ENCODE measurements at regions not wholly inside any gene's neighbourhood (a gene's known extent, or its start where the extent isn't known, plus 50 kb on each side); places are given as distances from the start of the nearest gene placed in this dataset.

- Mint-ChIP-seq H3K36me3 (ENCODE audit: low read depth) (no peaks in the 10 kb centered on the region), H3K4me1 (no peaks in the 10 kb centered on the region), H3K9me3 (no peaks in the 10 kb centered on the region), H3K27ac (no peak overlapping the region), H3K27me3 (peaks cover 2% of the 10 kb centered on the region), H3K4me3 (no peak overlapping the region)
- ATAC-seq = no peak
- DNase-seq = no peak
Measured at GRCh38 chr12:97250483-97250882, 212.1 kb upstream of the RMST start.

DNA sequence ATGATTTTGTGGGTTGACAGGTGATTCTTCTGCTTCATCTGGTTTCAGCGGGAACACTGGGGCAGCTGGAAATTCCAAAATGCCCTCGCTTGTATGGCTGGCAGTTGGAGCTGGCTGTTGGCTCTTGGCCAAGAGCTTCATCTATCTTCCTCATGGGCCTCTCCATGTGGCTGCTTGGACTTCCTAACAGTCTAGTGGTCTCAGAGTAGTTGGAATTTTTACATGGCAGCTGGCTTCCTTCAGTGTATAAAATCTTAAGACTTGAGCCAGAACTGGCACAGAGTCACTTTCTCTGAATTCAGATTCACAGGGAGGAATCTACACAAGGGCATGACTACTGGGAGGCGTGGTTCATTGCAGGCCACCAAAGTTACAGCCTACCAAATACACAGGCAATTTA lies 204.9 kb upstream of the RMST start:
- Mint-ChIP-seq H3K4me3 (no peak overlapping the region), H3K36me3 (ENCODE audit: low read depth) (no peaks in the 10 kb centered on the region), H3K27ac (no peak overlapping the region), H3K4me1 (no peaks in the 10 kb centered on the region), H3K9me3 (no peaks in the 10 kb centered on the region), H3K27me3 (no peaks in the 10 kb centered on the region)
- no peak for ATAC-seq
- no peak for DNase-seq

GRCh38 chr12:97259098-97259497 lies 203.5 kb upstream of the RMST start:
- Mint-ChIP-seq H3K36me3 (ENCODE audit: low read depth) (no peaks in the 10 kb centered on the region), H3K4me3 (no peak overlapping the region), H3K4me1 (no peaks in the 10 kb centered on the region), H3K9me3 (no peaks in the 10 kb centered on the region), H3K27ac (no peak overlapping the region), H3K27me3 (no peaks in the 10 kb centered on the region)
- DNase-seq = no peak
- ATAC-seq = no peak

DNA sequence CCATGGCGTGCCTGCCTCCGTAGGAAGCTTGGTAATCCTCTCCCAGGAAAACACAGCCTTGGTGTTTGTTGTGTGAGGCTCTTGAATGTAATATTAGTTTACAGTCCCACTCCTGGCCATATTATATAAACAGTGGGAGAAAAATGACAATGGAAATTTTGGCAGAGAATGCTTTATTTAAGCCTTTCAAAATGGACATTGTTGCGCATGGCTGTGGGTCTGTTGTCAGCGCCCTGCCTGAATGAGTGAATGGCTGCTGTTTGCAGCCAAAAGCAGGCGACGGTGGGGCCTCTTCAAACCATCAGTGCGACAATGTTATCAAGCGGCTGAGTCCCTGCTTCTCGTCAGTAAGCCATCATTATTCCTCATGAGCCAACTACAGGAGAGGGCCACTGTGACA lies 201.8 kb upstream of the RMST start:
- no peak overlapping the region for H3K27ac Mint-ChIP-seq
- no peak for ATAC-seq

DNA sequence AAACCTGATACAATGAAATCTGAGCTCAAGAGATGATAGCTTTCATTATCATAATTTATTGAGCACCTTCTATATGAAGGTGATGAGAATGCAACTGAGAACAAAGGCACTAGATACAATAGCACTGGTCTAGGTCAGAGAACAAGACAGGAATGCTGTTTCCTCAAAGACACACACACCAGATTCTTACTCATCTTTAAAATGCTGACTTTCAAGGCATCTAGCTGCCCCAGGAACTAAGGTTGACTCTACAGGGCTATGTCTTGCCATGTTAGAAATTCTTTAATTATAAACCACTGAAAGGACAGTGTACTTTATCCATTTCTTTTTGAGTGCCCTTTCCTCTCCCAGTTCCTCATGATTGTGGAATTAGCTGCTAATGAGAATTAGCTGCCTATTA lies 195.4 kb upstream of the RMST start:
- no peak overlapping the region for H3K27ac Mint-ChIP-seq

More for the DNA sequence above, 201.8 kb upstream of the RMST start:
- no peaks in the 10 kb centered on the region for H3K9me3 Mint-ChIP-seq
- H3K27me3 Mint-ChIP-seq = no peaks in the 10 kb centered on the region
- no peak for DNase-seq
- H3K4me3 Mint-ChIP-seq = no peak overlapping the region
- no peaks in the 10 kb centered on the region for H3K4me1 Mint-ChIP-seq
- no peaks in the 10 kb centered on the region for H3K36me3 Mint-ChIP-seq (ENCODE audit: low read depth)

GRCh38 chr12:97267594-97268202 lies 194.9 kb upstream of the RMST start:
- Mint-ChIP-seq H3K27ac (no peak overlapping the region), H3K4me3 (no peak overlapping the region), H3K27me3 (no peaks in the 10 kb centered on the region), H3K9me3 (peaks cover 9% of the 10 kb centered on the region), H3K4me1 (no peaks in the 10 kb centered on the region), H3K36me3 (ENCODE audit: low read depth) (no peaks in the 10 kb centered on the region)
- ATAC-seq (no peak), DNase-seq (no peak)

More for the DNA sequence above, 195.4 kb upstream of the RMST start:
- DNase-seq (no peak), ATAC-seq (no peak)
- Mint-ChIP-seq H3K36me3 (ENCODE audit: low read depth) (no peaks in the 10 kb centered on the region), H3K4me1 (no peaks in the 10 kb centered on the region), H3K9me3 (peaks cover 9% of the 10 kb centered on the region), H3K4me3 (no peak overlapping the region), H3K27me3 (no peaks in the 10 kb centered on the region)

DNA sequence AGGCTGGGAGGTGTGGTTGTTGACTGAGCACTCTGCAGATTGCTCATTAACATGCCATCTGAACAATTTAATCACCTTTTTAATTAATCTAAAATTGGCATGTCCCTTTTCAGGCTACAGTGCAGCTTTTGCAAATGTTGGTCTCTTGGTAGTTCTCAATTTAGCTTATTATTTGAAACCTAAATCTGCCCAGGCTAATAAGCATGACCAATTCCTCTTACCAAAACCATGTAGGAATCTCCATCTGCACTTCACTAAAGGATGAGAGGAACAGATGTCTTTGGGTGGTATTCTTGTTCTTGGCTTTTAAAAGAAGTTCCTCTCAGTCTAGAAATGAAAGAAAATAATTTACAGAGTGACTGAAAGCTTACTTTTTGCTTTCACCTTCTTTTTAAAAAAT lies 190.1 kb upstream of the RMST start:
- Mint-ChIP-seq H3K4me3 (no peak overlapping the region), H3K36me3 (ENCODE audit: low read depth) (no peaks in the 10 kb centered on the region), H3K9me3 (peaks cover 9% of the 10 kb centered on the region), H3K4me1 (no peaks in the 10 kb centered on the region), H3K27me3 (peaks cover 13% of the 10 kb centered on the region), H3K27ac (no peak overlapping the region)
- no peak for DNase-seq
- ATAC-seq = no peak

DNA sequence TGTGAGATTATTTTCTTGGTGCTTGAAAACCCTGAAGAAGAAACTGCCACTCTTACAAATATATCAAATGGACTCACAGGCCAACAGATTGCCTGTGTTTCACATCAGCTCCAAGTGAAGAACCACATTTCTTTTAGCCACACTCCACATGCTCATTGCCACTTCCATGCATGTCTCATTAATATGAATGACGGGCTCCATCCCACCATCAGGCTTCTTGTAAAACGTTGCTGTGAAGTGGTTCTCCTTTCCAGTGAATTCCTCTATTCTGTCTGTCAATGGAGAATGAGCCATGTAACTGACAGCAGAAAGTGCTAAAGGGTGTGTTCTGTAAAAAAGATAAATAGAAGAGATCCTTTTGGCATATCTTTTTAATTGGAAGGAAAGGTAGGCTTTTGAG lies 188.2 kb upstream of the RMST start:
- Mint-ChIP-seq H3K4me1 (no peaks in the 10 kb centered on the region), H3K36me3 (ENCODE audit: low read depth) (no peaks in the 10 kb centered on the region), H3K9me3 (peaks cover 6% of the 10 kb centered on the region), H3K27ac (no peak overlapping the region), H3K4me3 (no peak overlapping the region), H3K27me3 (peaks cover 13% of the 10 kb centered on the region)
- ATAC-seq (no peak), DNase-seq (no peak)

DNA sequence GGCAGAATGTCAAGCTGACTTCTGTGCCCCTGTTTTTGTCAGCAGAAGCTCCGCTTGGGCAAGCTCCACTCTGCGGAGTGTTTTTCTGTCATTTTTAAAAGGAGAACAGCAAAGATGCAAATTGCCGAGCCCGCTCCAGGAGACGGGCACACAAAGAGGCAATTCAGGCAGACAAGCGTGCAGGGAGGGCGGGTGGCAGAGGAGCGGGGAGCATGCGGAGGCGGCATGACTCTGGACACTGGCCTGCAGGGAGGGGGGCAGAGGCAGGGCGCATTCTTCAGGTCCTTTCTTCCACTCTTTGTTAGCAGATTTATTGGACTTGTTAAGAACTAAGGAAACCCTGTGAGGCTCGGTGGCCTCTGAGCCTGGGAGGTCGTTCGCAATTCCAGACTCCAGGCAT lies 187.3 kb upstream of the RMST start:
- peaks cover 13% of the 10 kb centered on the region for H3K27me3 Mint-ChIP-seq
- no peak overlapping the region for H3K27ac Mint-ChIP-seq
- H3K4me3 Mint-ChIP-seq = no peak overlapping the region
- no peaks in the 10 kb centered on the region for H3K36me3 Mint-ChIP-seq (ENCODE audit: low read depth)
- no peaks in the 10 kb centered on the region for H3K4me1 Mint-ChIP-seq
- peaks cover 6% of the 10 kb centered on the region for H3K9me3 Mint-ChIP-seq
- DNase-seq = no peak
- no peak for ATAC-seq

- Mint-ChIP-seq H3K4me1 (no peaks in the 10 kb centered on the region), H3K4me3 (no peak overlapping the region), H3K27ac (no peak overlapping the region), H3K9me3 (no peaks in the 10 kb centered on the region), H3K36me3 (ENCODE audit: low read depth) (no peaks in the 10 kb centered on the region), H3K27me3 (peaks cover 15% of the 10 kb centered on the region)
- ATAC-seq = no peak
- no peak for DNase-seq
Measured at GRCh38 chr12:97275728-97276590, 186.6 kb upstream of the RMST start.

GRCh38 chr12:97276661-97277429 lies 185.8 kb upstream of the RMST start:
- ATAC-seq (no peak), DNase-seq (no peak)
- H3K4me3 Mint-ChIP-seq = no peak overlapping the region
- no peaks in the 10 kb centered on the region for H3K9me3 Mint-ChIP-seq
- H3K36me3 Mint-ChIP-seq (ENCODE audit: low read depth) = no peaks in the 10 kb centered on the region
- no peaks in the 10 kb centered on the region for H3K4me1 Mint-ChIP-seq
- H3K27ac Mint-ChIP-seq = no peak overlapping the region
- peaks cover 15% of the 10 kb centered on the region for H3K27me3 Mint-ChIP-seq

- no peaks in the 10 kb centered on the region for H3K36me3 Mint-ChIP-seq (ENCODE audit: low read depth)
- no peaks in the 10 kb centered on the region for H3K4me1 Mint-ChIP-seq
- no peak for ATAC-seq
- no peak for DNase-seq
- H3K27ac Mint-ChIP-seq = no peak overlapping the region
- no peak overlapping the region for H3K4me3 Mint-ChIP-seq
- H3K27me3 Mint-ChIP-seq = peaks cover 3% of the 10 kb centered on the region
- H3K9me3 Mint-ChIP-seq = no peaks in the 10 kb centered on the region
Measured at GRCh38 chr12:97283297-97283696, 179.3 kb upstream of the RMST start.

DNA sequence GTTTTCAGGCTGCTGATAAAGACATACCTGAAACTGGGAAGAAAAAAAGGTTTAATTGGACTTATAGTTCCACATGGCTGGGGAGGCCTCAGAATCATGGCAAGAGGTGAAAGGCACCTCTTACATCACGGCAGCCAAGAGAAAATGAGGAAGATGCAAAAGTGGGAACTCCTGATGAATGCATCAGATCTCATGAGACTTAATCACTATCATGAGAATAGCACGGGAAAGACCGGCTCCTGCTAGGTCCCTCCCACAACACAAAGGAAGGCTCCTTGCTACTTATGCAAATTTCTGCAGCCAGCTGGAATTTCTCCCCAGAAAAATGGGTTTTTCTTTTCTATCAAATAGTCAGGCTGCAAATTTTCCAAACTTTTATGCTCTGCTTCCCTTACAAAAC lies 174.1 kb upstream of the RMST start:
- Mint-ChIP-seq H3K36me3 (ENCODE audit: low read depth) (no peaks in the 10 kb centered on the region), H3K9me3 (no peaks in the 10 kb centered on the region), H3K4me3 (no peak overlapping the region), H3K27ac (no peak overlapping the region), H3K4me1 (peaks cover 3% of the 10 kb centered on the region), H3K27me3 (peaks cover 9% of the 10 kb centered on the region)
- ATAC-seq (no peak), DNase-seq (no peak)

- DNase-seq (no peak), ATAC-seq (no peak)
- no peak overlapping the region for H3K27ac Mint-ChIP-seq
- H3K27me3 Mint-ChIP-seq = peaks cover 7% of the 10 kb centered on the region
- H3K36me3 Mint-ChIP-seq (ENCODE audit: low read depth) = no peaks in the 10 kb centered on the region
- peaks cover 8% of the 10 kb centered on the region for H3K9me3 Mint-ChIP-seq
- H3K4me3 Mint-ChIP-seq = no peak overlapping the region
- H3K4me1 Mint-ChIP-seq = peaks cover 3% of the 10 kb centered on the region
Measured at GRCh38 chr12:97292588-97292987, 170.0 kb upstream of the RMST start.

- Mint-ChIP-seq H3K27me3 (peaks cover 7% of the 10 kb centered on the region), H3K4me3 (no peak overlapping the region)
Measured at GRCh38 chr12:97293541-97293940, 169.1 kb upstream of the RMST start.

More at GRCh38 chr12:97293541-97293940, 169.1 kb upstream of the RMST start:
- Mint-ChIP-seq H3K4me1 (peaks cover 3% of the 10 kb centered on the region), H3K36me3 (ENCODE audit: low read depth) (no peaks in the 10 kb centered on the region), H3K9me3 (peaks cover 8% of the 10 kb centered on the region), H3K27ac (no peak overlapping the region)
- ATAC-seq (no peak), DNase-seq (no peak)
